ENCODE measurements at regions not wholly inside any gene's neighbourhood (a gene's known extent, or its start where the extent isn't known, plus 50 kb on each side); places are given as distances from the start of the nearest gene placed in this dataset.

- Histone ChIP-seq H3K4me2 (ENCODE audit: insufficient read depth, low read length) (no peak overlapping the region), H3K27me3 (ENCODE audit: insufficient read depth, low read length) (no peaks in the 10 kb centered on the region), H3K9me3 (ENCODE audit: low read depth, low read length) (no peaks in the 10 kb centered on the region), H3K79me2 (ENCODE audit: insufficient read depth, low read length) (no peaks in the 10 kb centered on the region), H3K4me1 (ENCODE audit: insufficient read depth, low read length) (no peaks in the 10 kb centered on the region), H3K4me3 (ENCODE audit: insufficient read depth, low read length) (no peak overlapping the region), H3K36me3 (ENCODE audit: insufficient read depth, low read length) (no peaks in the 10 kb centered on the region), H3K27ac (ENCODE audit: low read depth, low read length) (no peak overlapping the region), H4K20me1 (ENCODE audit: insufficient read depth, low read length) (no peaks in the 10 kb centered on the region), H2AFZ (ENCODE audit: low read length) (no peak overlapping the region)
- TF ChIP-seq CTCF (IDR thresholded peaks at IDR 0.05; ENCODE audit: extremely low read depth, low read depth, low read length): no peak
- no peak for DNase-seq (ENCODE audit: insufficient read length, low spot score, missing footprints)
Measured at GRCh38 chr13:79946556-79946955, 394.4 kb downstream of the SPRY2 start.

GRCh38 chr13:79943346-79944023, 397.4 kb downstream of the SPRY2 start:
- Histone ChIP-seq H3K79me2 (ENCODE audit: insufficient read depth, low read length) (no peaks in the 10 kb centered on the region), H3K4me1 (ENCODE audit: insufficient read depth, low read length) (no peaks in the 10 kb centered on the region), H4K20me1 (ENCODE audit: insufficient read depth, low read length) (no peaks in the 10 kb centered on the region), H3K36me3 (ENCODE audit: insufficient read depth, low read length) (no peaks in the 10 kb centered on the region), H3K4me3 (ENCODE audit: insufficient read depth, low read length) (no peak overlapping the region), H3K27ac (ENCODE audit: low read depth, low read length) (no peak overlapping the region), H3K9me3 (ENCODE audit: low read depth, low read length) (no peaks in the 10 kb centered on the region), H3K27me3 (ENCODE audit: insufficient read depth, low read length) (no peaks in the 10 kb centered on the region), H2AFZ (ENCODE audit: low read length) (no peak overlapping the region), H3K4me2 (ENCODE audit: insufficient read depth, low read length) (no peak overlapping the region)
- TF ChIP-seq CTCF (IDR thresholded peaks at IDR 0.05; ENCODE audit: extremely low read depth, low read depth, low read length): no peak
- no peak for DNase-seq (ENCODE audit: insufficient read length, low spot score, missing footprints)

- H3K27ac ChIP-seq (ENCODE audit: low read depth, low read length): no peak overlapping the region
- DNase-seq (ENCODE audit: insufficient read length, low spot score, missing footprints): no peak
- no peaks in the 10 kb centered on the region for H3K36me3 ChIP-seq (ENCODE audit: insufficient read depth, low read length)
- no peak overlapping the region for H3K4me3 ChIP-seq (ENCODE audit: insufficient read depth, low read length)
- peaks cover 10% of the 10 kb centered on the region for H3K4me1 ChIP-seq (ENCODE audit: insufficient read depth, low read length)
- no peaks in the 10 kb centered on the region for H3K27me3 ChIP-seq (ENCODE audit: insufficient read depth, low read length)
- TF ChIP-seq CTCF (IDR thresholded peaks at IDR 0.05; ENCODE audit: extremely low read depth, low read depth, low read length): no peak
- H3K4me2 ChIP-seq (ENCODE audit: insufficient read depth, low read length): no peak overlapping the region
- H4K20me1 ChIP-seq (ENCODE audit: insufficient read depth, low read length): no peaks in the 10 kb centered on the region
- no peaks in the 10 kb centered on the region for H3K79me2 ChIP-seq (ENCODE audit: insufficient read depth, low read length)
- H3K9me3 ChIP-seq (ENCODE audit: low read depth, low read length): no peaks in the 10 kb centered on the region
- H2AFZ ChIP-seq (ENCODE audit: low read length): no peak overlapping the region
Measured at GRCh38 chr13:79941752-79942151, 399.2 kb downstream of the SPRY2 start.

- Histone ChIP-seq H3K79me2 (ENCODE audit: insufficient read depth, low read length) (no peaks in the 10 kb centered on the region), H3K27ac (ENCODE audit: low read depth, low read length) (no peak overlapping the region), H4K20me1 (ENCODE audit: insufficient read depth, low read length) (no peaks in the 10 kb centered on the region), H3K36me3 (ENCODE audit: insufficient read depth, low read length) (no peaks in the 10 kb centered on the region), H3K4me2 (ENCODE audit: insufficient read depth, low read length) (no peak overlapping the region), H3K9me3 (ENCODE audit: low read depth, low read length) (no peaks in the 10 kb centered on the region), H3K27me3 (ENCODE audit: insufficient read depth, low read length) (no peaks in the 10 kb centered on the region), H3K4me1 (ENCODE audit: insufficient read depth, low read length) (peaks cover 28% of the 10 kb centered on the region), H2AFZ (ENCODE audit: low read length) (peak overlapping the region; percentile 73), H3K4me3 (ENCODE audit: insufficient read depth, low read length) (no peak overlapping the region)
- TF ChIP-seq CTCF (IDR thresholded peaks at IDR 0.05; ENCODE audit: extremely low read depth, low read depth, low read length): no peak
- peak; percentile 25 for DNase-seq (ENCODE audit: insufficient read length, low spot score, missing footprints)
Measured at GRCh38 chr13:79939689-79940088, 401.2 kb downstream of the SPRY2 start.
